Upper lobe of left lung (tissue), 6 donors: ENCODE measurements at regions not wholly inside any gene's neighbourhood (a gene's known extent, or its start where the extent isn't known, plus 50 kb on each side); places are given as distances from the start of the nearest gene placed in this dataset.

ENCODE experiments used
- ATAC-seq, 2 donors: fragments of 200-7000 bp; cut with Tn5 transposase; one replicate each; pipeline ENCODE4 v1.9.1; 2022; ENCODE audit warnings: mild to moderate bottlenecking in 2 of 2, moderate library complexity in 2 of 2; ENCODE audit not compliant: low FRiP score in 2 of 2
- DNase-seq, 2 donors: peaks; one replicate each; pipeline ENCODE4 v3.0.0-alpha.2; 2019 to 2020
- H3K27ac ChIP-seq, 4 donors: fragments of 200-600 bp; sonication (generic); one replicate each; pipeline ENCODE4 v1.5.1; 2016 to 2019
- H3K27me3 ChIP-seq, 4 donors: fragments of 200-600 bp; sonication (generic); one replicate each; pipeline ENCODE4 v1.5.1; 2017 to 2019
- H3K36me3 ChIP-seq, 4 donors: fragments of 200-600 bp; sonication (generic); one replicate each; pipeline ENCODE4 v1.5.1; 2016 to 2019
- H3K4me1 ChIP-seq, 4 donors: fragments of 200-600 bp; sonication (generic); one replicate each; pipeline ENCODE4 v1.5.1; 2018 to 2019
- H3K4me3 ChIP-seq, 4 donors: fragments of 200-600 bp; sonication (generic); one replicate each; pipeline ENCODE4 v1.5.1; 2017 to 2019; ENCODE audit warnings: mild to moderate bottlenecking in 2 of 4, moderate library complexity in 1 of 4
- H3K9me3 ChIP-seq, 4 donors: fragments of 200-600 bp; sonication (generic); one replicate each; pipeline ENCODE4 v1.5.1; 2018 to 2019
- CTCF ChIP-seq, 6 experiments: fragments of 450-650 bp in 4 of 6; fragments of 200-600 bp in 2 of 6; sonication (generic) in 2 of 6; IDR thresholded peaks; one replicate each; pipeline ENCODE4 v1.5.1; 2016 to 2019; ENCODE audit warnings: antibody characterized with exemption in 6 of 6
- EP300 ChIP-seq, 4 donors: sonication (generic); formaldehyde crosslinking; IDR thresholded peaks; one replicate each; pipeline ENCODE4 v1.5.1; 2017; ENCODE audit warnings: antibody characterized with exemption in 4 of 4, control low read depth in 2 of 4
- POLR2A ChIP-seq, 4 donors: fragments of 450-650 bp; IDR thresholded peaks; one replicate each; pipeline ENCODE4 v1.5.1; 2016 to 2017; ENCODE audit warnings: antibody characterized with exemption in 4 of 4, mild to moderate bottlenecking in 2 of 4
- POLR2AphosphoS5 ChIP-seq, 2 donors: sonication (generic); formaldehyde crosslinking; IDR thresholded peaks; one replicate each; pipeline ENCODE4 v1.5.1; 2017; ENCODE audit warnings: antibody characterized with exemption in 2 of 2
- WGBS, 2 donors: methylation state at CpG; one replicate each; pipeline ENCODE4 v1.1.5; 2017 to 2018; 5-methylcytosine and 5-hydroxymethylcytosine counted together
- donor health status: DM: no; HTN: no; CAD: no; lungs with moderate emphysema.
- donor health status: DM: no; HTN: yes; CAD: no; lungs with severe emphysema.

GRCh38 chr5:88391991-88392390 lies 123.3 kb upstream of the TMEM161B start:
- Histone ChIP-seq H3K9me3 (no peaks in the 10 kb centered on the region), H3K27ac (no peak overlapping the region), H3K36me3 (no peaks in the 10 kb centered on the region), H3K27me3 (no peaks in the 10 kb centered on the region), H3K4me3 (no peak overlapping the region), H3K4me1 (no peaks in the 10 kb centered on the region)
- ATAC-seq (no peak), DNase-seq (no peak)
- WGBS, 2 donors, result 62 to 64% methylated on average over 3 of the region's 3 CpGs
- TF ChIP-seq EP300 (IDR thresholded peaks at IDR 0.05) (no peak), POLR2AphosphoS5 (IDR thresholded peaks at IDR 0.05) (no peak), POLR2A (IDR thresholded peaks at IDR 0.05) (no peak), CTCF (IDR thresholded peaks at IDR 0.05) (no peak)

- Histone ChIP-seq H3K27ac (no peak overlapping the region), H3K9me3 (no peaks in the 10 kb centered on the region), H3K27me3 (no peaks in the 10 kb centered on the region), H3K36me3 (no peaks in the 10 kb centered on the region), H3K4me3 (no peak overlapping the region), H3K4me1 (no peaks in the 10 kb centered on the region)
- 67 to 73% methylated on average over 8 of the region's 8 CpGs for WGBS, 2 donors
- no peak for DNase-seq
- ATAC-seq, result no peak
- no peak for TF ChIP-seq POLR2A (IDR thresholded peaks at IDR 0.05)
- TF ChIP-seq POLR2AphosphoS5 (IDR thresholded peaks at IDR 0.05), result no peak
Observed at GRCh38 chr5:88391116-88391515, 122.5 kb upstream of the TMEM161B start.

GRCh38 chr5:88390481-88390880 lies 121.8 kb upstream of the TMEM161B start:
- ATAC-seq, result no peak
- Histone ChIP-seq H3K4me3 (no peak overlapping the region), H3K27me3 (no peaks in the 10 kb centered on the region), H3K4me1 (no peaks in the 10 kb centered on the region), H3K36me3 (no peaks in the 10 kb centered on the region), H3K27ac (no peak overlapping the region), H3K9me3 (no peaks in the 10 kb centered on the region)
- TF ChIP-seq POLR2AphosphoS5 (IDR thresholded peaks at IDR 0.05) (no peak), CTCF (IDR thresholded peaks at IDR 0.05) (no peak), POLR2A (IDR thresholded peaks at IDR 0.05) (no peak), EP300 (IDR thresholded peaks at IDR 0.05) (no peak)
- DNase-seq, result no peak
- 67 to 74% methylated on average over 2 of the region's 2 CpGs for WGBS, 2 donors

GRCh38 chr5:88390096-88390441 lies 121.4 kb upstream of the TMEM161B start:
- 66 to 71% methylated on average over 6 of the region's 6 CpGs for WGBS, 2 donors
- H3K4me1 ChIP-seq, result no peaks in the 10 kb centered on the region
- no peaks in the 10 kb centered on the region for H3K36me3 ChIP-seq
- no peaks in the 10 kb centered on the region for H3K9me3 ChIP-seq
- TF ChIP-seq EP300 (IDR thresholded peaks at IDR 0.05) (no peak), CTCF (IDR thresholded peaks at IDR 0.05) (no peak), POLR2AphosphoS5 (IDR thresholded peaks at IDR 0.05) (no peak), POLR2A (IDR thresholded peaks at IDR 0.05) (no peak)
- DNase-seq, result no peak
- ATAC-seq, result no peak
- no peak overlapping the region for H3K27ac ChIP-seq
- no peak overlapping the region for H3K4me3 ChIP-seq
- H3K27me3 ChIP-seq, result no peaks in the 10 kb centered on the region

GRCh38 chr5:88389338-88390095 lies 120.9 kb upstream of the TMEM161B start:
- Histone ChIP-seq H3K27me3 (no peaks in the 10 kb centered on the region), H3K4me3 (no peak overlapping the region), H3K36me3 (no peaks in the 10 kb centered on the region), H3K27ac (no peak overlapping the region), H3K9me3 (no peaks in the 10 kb centered on the region), H3K4me1 (no peaks in the 10 kb centered on the region)
- 78 to 87% methylated on average over 4 of the region's 4 CpGs for WGBS, 2 donors
- TF ChIP-seq POLR2AphosphoS5 (IDR thresholded peaks at IDR 0.05) (no peak), CTCF (IDR thresholded peaks at IDR 0.05) (no peak), POLR2A (IDR thresholded peaks at IDR 0.05) (no peak), EP300 (IDR thresholded peaks at IDR 0.05) (no peak)
- no peak for ATAC-seq
- no peak for DNase-seq
